ENCODE measurements at regions not wholly inside any gene's neighbourhood (a gene's known extent, or its start where the extent isn't known, plus 50 kb on each side); places are given as distances from the start of the nearest gene placed in this dataset.
A peak's percentile ranks its signal among the peaks of the same experiment; 100 is the strongest.

DNA sequence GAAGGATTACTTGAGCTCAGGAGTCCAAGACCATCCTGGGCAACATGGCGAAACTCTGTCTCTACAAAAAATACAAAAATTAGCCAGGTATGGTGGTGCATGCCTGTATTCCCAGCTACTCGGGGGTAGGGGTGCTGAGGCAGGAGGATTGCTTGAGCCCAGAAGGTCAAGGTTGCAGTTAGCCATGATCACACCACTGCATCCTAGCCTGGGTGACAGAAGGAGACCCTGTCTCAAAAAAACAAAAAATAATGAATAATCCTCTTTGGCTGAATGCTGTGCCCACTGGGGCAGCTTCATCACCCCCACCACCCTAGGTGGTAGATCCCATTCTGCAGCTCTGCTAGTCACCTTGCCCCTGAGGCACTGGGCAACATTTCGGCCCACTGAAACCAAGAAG, 109.4 kb downstream of the ZFP36L2 start:
- DNase-seq (ENCODE audit: low read depth) = no peak
- TF ChIP-seq, protein P1, sequence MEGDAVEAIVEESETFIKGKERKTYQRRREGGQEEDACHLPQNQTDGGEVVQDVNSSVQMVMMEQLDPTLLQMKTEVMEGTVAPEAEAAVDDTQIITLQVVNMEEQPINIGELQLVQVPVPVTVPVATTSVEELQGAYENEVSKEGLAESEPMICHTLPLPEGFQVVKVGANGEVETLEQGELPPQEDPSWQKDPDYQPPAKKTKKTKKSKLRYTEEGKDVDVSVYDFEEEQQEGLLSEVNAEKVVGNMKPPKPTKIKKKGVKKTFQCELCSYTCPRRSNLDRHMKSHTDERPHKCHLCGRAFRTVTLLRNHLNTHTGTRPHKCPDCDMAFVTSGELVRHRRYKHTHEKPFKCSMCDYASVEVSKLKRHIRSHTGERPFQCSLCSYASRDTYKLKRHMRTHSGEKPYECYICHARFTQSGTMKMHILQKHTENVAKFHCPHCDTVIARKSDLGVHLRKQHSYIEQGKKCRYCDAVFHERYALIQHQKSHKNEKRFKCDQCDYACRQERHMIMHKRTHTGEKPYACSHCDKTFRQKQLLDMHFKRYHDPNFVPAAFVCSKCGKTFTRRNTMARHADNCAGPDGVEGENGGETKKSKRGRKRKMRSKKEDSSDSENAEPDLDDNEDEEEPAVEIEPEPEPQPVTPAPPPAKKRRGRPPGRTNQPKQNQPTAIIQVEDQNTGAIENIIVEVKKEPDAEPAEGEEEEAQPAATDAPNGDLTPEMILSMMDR (conservative IDR thresholded peaks at IDR 0.05; ENCODE audit: low read length) = no peak
- no peak overlapping the region for H3K4me3 ChIP-seq (ENCODE audit: low read length)

GRCh38 chr2:43115881-43116280, 110.5 kb downstream of the ZFP36L2 start:
- no peak for DNase-seq (ENCODE audit: low read depth)
- no peak overlapping the region for H3K4me3 ChIP-seq (ENCODE audit: low read length)
- TF ChIP-seq, protein P1 (conservative IDR thresholded peaks at IDR 0.05; ENCODE audit: low read length) = no peak

- TF ChIP-seq, protein P1 (conservative IDR thresholded peaks at IDR 0.05; ENCODE audit: low read length) = no peak
- DNase-seq (ENCODE audit: low read depth) = no peak
- no peak overlapping the region for H3K4me3 ChIP-seq (ENCODE audit: low read length)
Observed at GRCh38 chr2:43114210-43114609, 112.2 kb downstream of the ZFP36L2 start.

GRCh38 chr2:43111788-43112554, 114.4 kb downstream of the ZFP36L2 start:
- TF ChIP-seq, protein P1 (conservative IDR thresholded peaks at IDR 0.05; ENCODE audit: low read length) = no peak
- no peak overlapping the region for H3K4me3 ChIP-seq (ENCODE audit: low read length)
- no peak for DNase-seq (ENCODE audit: low read depth)

GRCh38 chr2:43110442-43110871, 115.9 kb downstream of the ZFP36L2 start:
- TF ChIP-seq, protein P1 (conservative IDR thresholded peaks at IDR 0.05; ENCODE audit: low read length) = no peak
- no peak overlapping the region for H3K4me3 ChIP-seq (ENCODE audit: low read length)
- peak; percentile 90 for DNase-seq (ENCODE audit: low read depth)

DNA sequence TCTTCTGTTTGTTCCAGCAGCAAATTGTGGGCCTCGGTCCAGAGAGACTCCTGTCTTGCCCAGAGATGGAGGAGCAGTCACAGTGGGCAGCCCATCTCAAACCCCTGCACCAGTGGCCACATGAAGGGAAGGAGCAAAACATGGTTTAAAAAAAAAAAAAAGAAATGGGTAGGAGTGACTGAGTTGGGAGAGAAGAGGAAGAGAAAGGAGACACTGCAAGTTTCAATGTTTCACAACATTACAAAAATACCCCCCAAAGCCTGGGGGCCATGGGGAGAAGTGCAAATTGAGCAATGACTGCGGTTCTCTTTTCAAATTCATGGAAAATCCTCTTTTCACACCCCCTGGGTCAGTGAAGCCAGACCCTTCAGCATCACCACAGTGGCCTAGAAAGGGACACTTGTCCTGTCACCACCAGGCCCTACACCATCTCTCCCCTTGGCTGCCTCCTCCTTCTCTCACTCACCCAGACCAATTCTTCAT, 117.1 kb downstream of the ZFP36L2 start:
- H3K4me3 ChIP-seq (ENCODE audit: low read length) = no peak overlapping the region
- DNase-seq (ENCODE audit: low read depth) = no peak
- TF ChIP-seq, protein P1 (conservative IDR thresholded peaks at IDR 0.05; ENCODE audit: low read length) = no peak

- H3K4me3 ChIP-seq (ENCODE audit: low read length) = no peak overlapping the region
- DNase-seq (ENCODE audit: low read depth) = no peak
- TF ChIP-seq, protein P1 (conservative IDR thresholded peaks at IDR 0.05; ENCODE audit: low read length) = no peak
Observed at GRCh38 chr2:43107679-43108078, 118.7 kb downstream of the ZFP36L2 start.
